Ascending aorta (tissue), 2 donors: ENCODE measurements at regions not wholly inside any gene's neighbourhood (a gene's known extent, or its start where the extent isn't known, plus 50 kb on each side); places are given as distances from the start of the nearest gene placed in this dataset.

ENCODE experiments used
- DNase-seq, 2 donors: peaks; one replicate each; pipeline ENCODE4 v3.0.0-alpha.2; 2019; ENCODE audit warnings: low spot score in 2 of 2
- H3K27ac ChIP-seq, 2 donors: fragments of 200-600 bp; sonication (generic); one replicate each; pipeline ENCODE4 v1.5.1; 2016 to 2017; ENCODE audit warnings: mild to moderate bottlenecking in 1 of 2
- H3K27me3 ChIP-seq: fragments of 200-600 bp; sonication (generic); one replicate; pipeline ENCODE4 v1.5.1; 2017
- H3K36me3 ChIP-seq, 2 donors: fragments of 200-600 bp; sonication (generic); one replicate each; pipeline ENCODE4 v1.5.1; 2016
- H3K4me1 ChIP-seq, 2 donors: fragments of 200-600 bp; sonication (generic); one replicate each; pipeline ENCODE4 v1.5.1; 2016 to 2017; ENCODE audit warnings: mild to moderate bottlenecking in 1 of 2
- H3K4me3 ChIP-seq, 2 donors: fragments of 200-600 bp; sonication (generic); one replicate each; pipeline ENCODE4 v1.5.1; 2016 to 2017; ENCODE audit warnings: mild to moderate bottlenecking in 1 of 2
- H3K9me3 ChIP-seq, 2 donors: fragments of 200-600 bp; sonication (generic); one replicate each; pipeline ENCODE4 v1.5.1; 2016
- intact Hi-C: fragments of 100-400 bp; cut with DNase I; formaldehyde crosslinking; loops from one replicate; pipeline ENCODE4 v1.15.1; 2023
- TF ChIP-seq, protein P1 (sequence below), 3 experiments: fragments of 200-600 bp in 2 of 3; fragments of 450-650 bp in 1 of 3; sonication (generic) in 2 of 3; IDR thresholded peaks; one replicate each; pipeline ENCODE4 v1.5.1; 2016 to 2019; ENCODE audit warnings: antibody characterized with exemption in 3 of 3, mild to moderate bottlenecking in 1 of 3, moderate library complexity in 1 of 3

DNA sequence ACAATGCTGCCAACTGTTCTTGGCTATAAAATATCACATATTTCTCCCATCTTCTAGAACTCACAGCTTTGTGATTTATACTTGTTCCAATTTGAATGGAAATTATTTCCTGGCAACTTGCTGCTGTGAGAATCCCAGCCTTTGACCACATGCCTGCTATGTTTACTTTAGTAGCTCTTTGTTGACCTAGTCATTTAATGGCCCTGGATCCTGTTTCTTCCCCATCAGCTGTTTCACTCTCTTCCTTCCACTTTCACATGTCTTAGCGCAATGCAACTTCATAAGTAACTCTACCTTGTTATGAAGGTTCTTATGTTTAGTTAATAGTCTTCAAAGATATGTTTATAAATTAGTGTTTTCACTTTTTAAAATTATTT lies 1973.6 kb upstream of the AGA start:
- H3K4me1 ChIP-seq, result no peaks in the 10 kb centered on the region
- intact Hi-C loops, result no loop called here
- no peaks in the 10 kb centered on the region for H3K9me3 ChIP-seq
- TF ChIP-seq, protein P1, sequence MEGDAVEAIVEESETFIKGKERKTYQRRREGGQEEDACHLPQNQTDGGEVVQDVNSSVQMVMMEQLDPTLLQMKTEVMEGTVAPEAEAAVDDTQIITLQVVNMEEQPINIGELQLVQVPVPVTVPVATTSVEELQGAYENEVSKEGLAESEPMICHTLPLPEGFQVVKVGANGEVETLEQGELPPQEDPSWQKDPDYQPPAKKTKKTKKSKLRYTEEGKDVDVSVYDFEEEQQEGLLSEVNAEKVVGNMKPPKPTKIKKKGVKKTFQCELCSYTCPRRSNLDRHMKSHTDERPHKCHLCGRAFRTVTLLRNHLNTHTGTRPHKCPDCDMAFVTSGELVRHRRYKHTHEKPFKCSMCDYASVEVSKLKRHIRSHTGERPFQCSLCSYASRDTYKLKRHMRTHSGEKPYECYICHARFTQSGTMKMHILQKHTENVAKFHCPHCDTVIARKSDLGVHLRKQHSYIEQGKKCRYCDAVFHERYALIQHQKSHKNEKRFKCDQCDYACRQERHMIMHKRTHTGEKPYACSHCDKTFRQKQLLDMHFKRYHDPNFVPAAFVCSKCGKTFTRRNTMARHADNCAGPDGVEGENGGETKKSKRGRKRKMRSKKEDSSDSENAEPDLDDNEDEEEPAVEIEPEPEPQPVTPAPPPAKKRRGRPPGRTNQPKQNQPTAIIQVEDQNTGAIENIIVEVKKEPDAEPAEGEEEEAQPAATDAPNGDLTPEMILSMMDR (IDR thresholded peaks at IDR 0.05), result no peak
- no peaks in the 10 kb centered on the region for H3K27me3 ChIP-seq
- no peak overlapping the region for H3K4me3 ChIP-seq
- no peak for DNase-seq
- no peak overlapping the region for H3K27ac ChIP-seq
- no peaks in the 10 kb centered on the region for H3K36me3 ChIP-seq

DNA sequence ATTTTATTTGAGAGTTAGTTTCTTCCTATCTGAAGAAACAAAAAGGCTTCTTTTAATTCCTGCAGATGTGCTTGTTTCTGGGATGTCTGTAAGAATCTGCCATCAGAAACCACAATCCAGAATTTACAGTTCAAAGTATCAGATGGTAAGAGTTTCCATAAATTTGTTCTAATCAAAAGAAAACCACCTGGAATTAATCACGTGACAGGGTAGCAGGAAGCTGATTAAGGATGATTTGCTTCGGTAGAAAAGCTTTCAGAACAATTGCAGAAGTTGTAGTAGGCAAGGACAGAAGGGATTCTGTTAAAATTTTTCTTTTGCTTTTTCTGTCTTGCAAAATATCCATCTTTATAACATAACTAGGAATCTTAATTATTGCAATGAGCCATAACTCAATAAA lies 1975.1 kb upstream of the AGA start:
- intact Hi-C loops, result no loop called here
- Histone ChIP-seq H3K9me3 (no peaks in the 10 kb centered on the region), H3K4me3 (no peak overlapping the region), H3K36me3 (no peaks in the 10 kb centered on the region), H3K27me3 (no peaks in the 10 kb centered on the region), H3K4me1 (no peaks in the 10 kb centered on the region), H3K27ac (no peak overlapping the region)
- TF ChIP-seq, protein P1 (IDR thresholded peaks at IDR 0.05), result no peak
- no peak for DNase-seq

DNA sequence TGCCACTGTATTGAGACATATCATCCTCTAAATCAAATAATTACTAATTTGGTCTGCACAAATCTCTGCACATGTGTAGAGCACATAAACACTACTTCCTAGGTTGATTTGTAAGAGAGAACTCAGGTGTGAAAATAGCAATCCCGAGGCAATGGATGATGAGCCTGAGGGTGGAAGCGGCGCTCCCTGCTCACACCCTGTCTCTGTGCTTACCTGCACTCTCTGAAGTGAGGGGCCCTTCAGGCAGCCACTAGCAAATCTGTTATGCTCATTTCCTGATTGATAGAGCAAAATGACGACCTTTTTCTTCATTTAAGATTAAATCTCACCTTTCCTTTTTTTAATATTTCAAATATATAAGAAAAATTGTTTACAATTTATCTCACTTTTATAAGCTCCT lies 1995.7 kb upstream of the AGA start:
- TF ChIP-seq, protein P1 (IDR thresholded peaks at IDR 0.05), result no peak
- no peak for DNase-seq
- intact Hi-C loops, result no loop called here
- Histone ChIP-seq H3K4me1 (no peaks in the 10 kb centered on the region), H3K9me3 (no peaks in the 10 kb centered on the region), H3K27me3 (no peaks in the 10 kb centered on the region), H3K27ac (no peak overlapping the region), H3K36me3 (no peaks in the 10 kb centered on the region), H3K4me3 (no peak overlapping the region)

DNA sequence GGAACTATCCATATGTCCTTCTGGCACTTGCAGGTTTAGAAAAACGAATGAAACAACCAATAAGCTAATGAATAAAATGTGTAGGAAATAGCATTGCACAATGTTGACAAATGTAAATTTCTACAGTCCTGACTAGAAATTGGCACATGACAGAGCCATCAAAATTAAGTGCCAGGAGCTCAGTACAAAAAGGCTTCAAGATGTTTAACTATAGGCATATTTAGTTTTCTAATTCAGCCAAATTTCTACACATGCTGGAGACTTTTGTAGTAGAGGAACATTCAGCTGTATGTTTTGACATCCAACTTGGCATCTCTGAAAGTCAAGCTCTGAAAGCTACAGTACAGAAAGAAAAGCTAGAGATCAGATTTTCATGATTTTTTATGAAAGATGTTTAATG lies 1999.4 kb upstream of the AGA start:
- Histone ChIP-seq H3K9me3 (no peaks in the 10 kb centered on the region), H3K27me3 (no peaks in the 10 kb centered on the region), H3K4me1 (no peaks in the 10 kb centered on the region), H3K27ac (no peak overlapping the region), H3K36me3 (no peaks in the 10 kb centered on the region), H3K4me3 (no peak overlapping the region)
- intact Hi-C loops, result no loop called here
- no peak for DNase-seq
- TF ChIP-seq, protein P1 (IDR thresholded peaks at IDR 0.05), result no peak

DNA sequence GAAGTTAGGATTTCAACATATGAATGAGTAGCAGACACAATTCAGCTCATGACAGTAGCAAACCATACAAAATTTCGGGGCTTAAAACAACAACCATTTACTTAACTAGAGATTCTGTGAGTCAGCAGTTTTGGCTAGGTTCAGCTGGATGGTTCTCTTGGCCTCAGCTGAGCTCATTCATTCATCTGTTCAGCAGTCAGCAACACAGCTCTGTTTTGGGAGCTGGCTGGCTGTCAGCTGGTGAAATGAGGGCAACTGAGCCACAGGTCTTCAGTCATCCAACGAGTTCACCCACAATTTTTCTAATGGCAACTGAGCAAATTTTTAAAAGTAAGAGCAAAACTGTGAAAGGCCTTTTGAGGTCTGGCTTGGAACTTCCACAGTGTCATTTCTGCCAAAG lies 2005.1 kb upstream of the AGA start:
- no peaks in the 10 kb centered on the region for H3K27me3 ChIP-seq
- no peaks in the 10 kb centered on the region for H3K36me3 ChIP-seq
- no peaks in the 10 kb centered on the region for H3K9me3 ChIP-seq
- TF ChIP-seq, protein P1 (IDR thresholded peaks at IDR 0.05), result no peak
- intact Hi-C loops, result no loop called here
- H3K4me3 ChIP-seq, result no peak overlapping the region
- H3K4me1 ChIP-seq, result no peaks in the 10 kb centered on the region
- no peak for DNase-seq
- no peak overlapping the region for H3K27ac ChIP-seq

DNA sequence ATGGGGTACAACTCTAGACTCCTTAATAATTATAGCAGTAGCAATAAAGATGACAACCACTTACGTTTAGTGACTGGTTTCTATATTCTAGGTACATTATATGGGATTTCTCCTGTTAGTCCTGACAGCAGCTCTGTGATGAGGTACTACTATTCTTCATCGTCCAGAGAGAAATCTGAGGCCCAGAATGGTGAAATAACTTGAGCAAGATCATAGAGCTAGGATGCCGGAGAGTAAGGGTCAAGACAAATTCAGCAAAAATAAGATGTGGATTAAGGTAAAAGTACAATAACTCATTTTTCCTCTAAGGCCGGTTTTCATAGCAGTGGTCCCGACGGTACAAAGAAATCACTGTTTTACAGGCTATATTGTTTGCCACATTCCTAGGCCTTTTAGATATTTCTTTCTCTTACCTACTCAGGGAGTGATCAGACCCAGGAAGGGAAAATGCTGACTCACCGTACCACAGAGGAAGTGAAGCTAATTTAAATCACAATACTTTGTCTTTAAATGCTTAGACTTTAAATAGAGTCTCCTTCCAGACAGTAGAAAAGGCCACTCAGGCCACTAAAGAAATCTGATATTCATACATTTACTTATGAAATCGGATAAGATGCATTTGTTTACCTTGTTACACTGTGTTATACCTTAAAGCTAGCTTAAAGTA lies 2023.0 kb upstream of the AGA start:
- Histone ChIP-seq H3K4me1 (no peaks in the 10 kb centered on the region), H3K36me3 (no peaks in the 10 kb centered on the region), H3K4me3 (no peak overlapping the region), H3K27me3 (no peaks in the 10 kb centered on the region), H3K27ac (no peak overlapping the region), H3K9me3 (no peaks in the 10 kb centered on the region)
- intact Hi-C loops, result no loop called here
- TF ChIP-seq, protein P1 (IDR thresholded peaks at IDR 0.05), result no peak
- no peak for DNase-seq
